ENCODE measurements at regions not wholly inside any gene's neighbourhood (a gene's known extent, or its start where the extent isn't known, plus 50 kb on each side); places are given as distances from the start of the nearest gene placed in this dataset.
"Not testable (repeated sequence)": the region's sequence is repeated elsewhere in the genome, so short reads cannot be mapped to it uniquely, and the experiment has no call there.

- intact Hi-C loops (cut with DNase I): no loop called here
- no peaks in the 10 kb centered on the region for H3K9me3 ChIP-seq
- peaks cover 0 to 7% (median 0%) of the 10 kb centered on the region in 4 donors for H3K4me1 ChIP-seq
- TF ChIP-seq POLR2A (IDR thresholded peaks at IDR 0.05; ENCODE audit: low read depth): no peak
- TF ChIP-seq EP300 (IDR thresholded peaks at IDR 0.05): no peak
- TF ChIP-seq POLR2AphosphoS5 (IDR thresholded peaks at IDR 0.05): no peak
- TF ChIP-seq CTCF (IDR thresholded peaks at IDR 0.05): no peak
- H3K27ac ChIP-seq (replicated peaks in 1 of 4): no peak overlapping the region
- WGBS: 85% methylated on average over 3 of the region's 3 CpGs
- H3K27me3 ChIP-seq: no peaks in the 10 kb centered on the region
- no peak overlapping the region for H3K4me3 ChIP-seq
- DNase-seq (ENCODE audit: extremely low spot score): no peak
- H3K36me3 ChIP-seq: no peaks in the 10 kb centered on the region
Measured at GRCh38 chr5:124962111-124962510, 215.7 kb upstream of the ZNF608 start.

- Histone ChIP-seq H3K27ac (replicated peaks in 1 of 4) (no peak overlapping the region), H3K27me3 (no peaks in the 10 kb centered on the region), H3K4me3 (no peak overlapping the region), H3K36me3 (no peaks in the 10 kb centered on the region), H3K4me1 (peaks cover 0 to 7% (median 0%) of the 10 kb centered on the region in 4 donors), H3K9me3 (no peaks in the 10 kb centered on the region)
- TF ChIP-seq EP300 (IDR thresholded peaks at IDR 0.05) (no peak), CTCF (IDR thresholded peaks at IDR 0.05) (no peak), POLR2AphosphoS5 (IDR thresholded peaks at IDR 0.05) (no peak), POLR2A (IDR thresholded peaks at IDR 0.05; ENCODE audit: low read depth) (no peak)
- intact Hi-C loops (cut with DNase I): no loop called here
- DNase-seq (ENCODE audit: extremely low spot score): no peak
- WGBS: 75% methylated on average over 6 of the region's 6 CpGs
Measured at GRCh38 chr5:124962735-124963134, 216.3 kb upstream of the ZNF608 start.

DNA sequence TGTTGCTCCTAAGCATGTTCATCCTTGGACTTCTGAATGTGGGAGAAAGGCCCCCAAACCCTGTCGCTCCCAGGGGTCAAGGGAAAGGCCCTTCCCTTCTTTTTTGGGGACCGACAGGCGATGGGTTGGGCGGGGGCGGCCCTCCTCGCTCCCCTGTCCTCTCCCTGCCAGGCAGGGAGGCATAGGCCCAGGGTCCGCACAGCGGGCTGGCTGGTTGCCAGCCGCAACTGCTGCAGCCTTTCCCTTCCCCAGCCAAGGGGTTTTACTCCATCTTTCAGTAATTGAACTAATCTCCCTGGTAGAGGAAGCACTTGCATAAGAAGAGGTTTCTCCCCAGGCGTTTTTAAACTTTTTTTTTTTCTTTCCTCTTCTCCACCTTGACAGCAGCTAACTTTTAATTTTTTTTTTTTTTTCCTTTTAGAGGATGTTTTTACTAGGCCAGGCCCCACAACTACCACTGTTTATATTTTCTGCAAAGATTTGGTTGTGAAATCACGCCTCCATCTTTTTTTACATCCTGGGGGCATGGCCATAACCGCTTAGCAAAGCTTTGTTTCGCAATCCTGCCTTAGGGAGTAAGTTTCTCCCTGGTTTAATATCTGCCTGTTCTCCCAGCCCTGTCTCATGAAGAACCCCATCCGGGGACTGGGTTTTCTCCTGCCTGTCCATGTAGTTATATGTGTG, 216.9 kb upstream of the ZNF608 start:
- Histone ChIP-seq H3K27me3 (no peaks in the 10 kb centered on the region), H3K36me3 (no peaks in the 10 kb centered on the region), H3K27ac (replicated peaks in 1 of 4) (no peak overlapping the region), H3K4me1 (peaks cover 0 to 7% (median 0%) of the 10 kb centered on the region in 4 donors), H3K9me3 (no peaks in the 10 kb centered on the region), H3K4me3 (no peak overlapping the region)
- intact Hi-C loops (cut with DNase I): no loop called here
- TF ChIP-seq CTCF (IDR thresholded peaks at IDR 0.05) (no peak), POLR2AphosphoS5 (IDR thresholded peaks at IDR 0.05) (no peak), EP300 (IDR thresholded peaks at IDR 0.05) (no peak), POLR2A (IDR thresholded peaks at IDR 0.05; ENCODE audit: low read depth) (no peak)
- 81% methylated on average over 14 of the region's 14 CpGs for WGBS
- DNase-seq (ENCODE audit: extremely low spot score): no peak

GRCh38 chr5:124966741-124967140, 220.3 kb upstream of the ZNF608 start:
- H3K4me1 ChIP-seq; H3K27ac ChIP-seq (replicated peaks in 1 of 4); H3K4me3 ChIP-seq; H3K36me3 ChIP-seq; H3K9me3 ChIP-seq; DNase-seq (ENCODE audit: extremely low spot score); H3K27me3 ChIP-seq; intact Hi-C loops (cut with DNase I): not testable (repeated sequence)
- WGBS: 72% methylated on average over 5 of the region's 5 CpGs

DNA sequence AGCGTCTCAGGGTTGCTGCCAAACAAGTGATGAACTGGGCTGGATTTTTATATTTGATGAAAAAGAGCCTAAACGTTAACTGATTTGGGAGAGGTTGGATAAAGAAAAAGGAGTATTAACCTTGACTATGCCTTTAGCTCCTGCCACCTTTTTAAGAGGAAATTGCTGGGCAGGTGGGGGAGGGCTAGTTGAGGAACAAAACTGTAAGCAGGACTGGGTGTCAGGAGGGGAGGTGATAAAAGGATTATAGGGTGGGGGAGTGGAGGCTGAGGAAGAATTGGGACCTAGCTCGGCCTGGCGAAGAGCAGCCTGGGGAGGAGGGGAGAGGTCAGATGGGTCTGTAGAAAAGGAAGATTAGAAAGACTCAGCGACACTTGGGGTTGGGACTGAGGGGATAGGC, 223.9 kb upstream of the ZNF608 start:
- H3K36me3 ChIP-seq; H3K27me3 ChIP-seq; intact Hi-C loops (cut with DNase I); H3K9me3 ChIP-seq; H3K4me3 ChIP-seq; H3K4me1 ChIP-seq; DNase-seq (ENCODE audit: extremely low spot score); H3K27ac ChIP-seq (replicated peaks in 1 of 4): not testable (repeated sequence)
- 95% methylated on average over 5 of the region's 5 CpGs for WGBS

DNA sequence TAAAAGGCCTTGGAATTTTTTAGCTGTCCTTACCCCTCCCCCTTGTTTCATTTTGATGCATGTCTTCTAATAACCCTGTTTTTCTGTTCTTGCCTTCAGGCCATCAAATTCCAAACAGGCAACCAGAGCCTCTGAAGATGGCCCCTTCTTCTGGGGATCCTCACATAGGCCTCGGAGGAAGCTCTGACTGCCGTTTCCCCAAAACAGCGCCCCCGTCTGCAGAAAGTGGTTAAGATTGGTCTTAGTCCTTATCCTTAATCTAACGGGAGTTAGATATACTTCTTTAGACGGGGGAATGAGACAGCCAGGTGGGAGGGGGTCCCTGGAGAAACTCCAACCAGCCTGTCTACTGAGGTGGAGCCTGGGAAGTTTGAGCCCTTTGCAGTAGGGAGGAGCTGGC, 226.3 kb upstream of the ZNF608 start:
- WGBS: 95% methylated on average over 6 of the region's 6 CpGs
- intact Hi-C loops (cut with DNase I): no loop called here

More for the DNA sequence above, 226.3 kb upstream of the ZNF608 start:
- no peaks in the 10 kb centered on the region for H3K36me3 ChIP-seq
- no peak overlapping the region for H3K4me3 ChIP-seq
- no peaks in the 10 kb centered on the region for H3K4me1 ChIP-seq
- H3K27me3 ChIP-seq: no peaks in the 10 kb centered on the region
- no peaks in the 10 kb centered on the region for H3K9me3 ChIP-seq
- H3K27ac ChIP-seq (replicated peaks in 1 of 4): no peak overlapping the region
- TF ChIP-seq POLR2AphosphoS5 (IDR thresholded peaks at IDR 0.05): no peak
- TF ChIP-seq POLR2A (IDR thresholded peaks at IDR 0.05; ENCODE audit: low read depth): no peak
- TF ChIP-seq EP300 (IDR thresholded peaks at IDR 0.05): no peak
- TF ChIP-seq CTCF (IDR thresholded peaks at IDR 0.05): no peak
- no peak for DNase-seq (ENCODE audit: extremely low spot score)

Data from esophagus muscularis mucosa (tissue), 4 donors.